GM23248 (cell line): ENCODE measurements at regions not wholly inside any gene's neighbourhood (a gene's known extent, or its start where the extent isn't known, plus 50 kb on each side); places are given as distances from the start of the nearest gene placed in this dataset.

Experiments used
- EZH2 ChIP-seq: fragments of 200-600 bp; sonication (generic); IDR thresholded peaks from 2 replicates; pipeline ENCODE4 v1.6.1; 2018; ENCODE audit warnings: antibody characterized with exemption, mild to moderate bottlenecking; ENCODE audit not compliant: insufficient read depth, poor library complexity, severe bottlenecking
- EZH2phosphoT487 ChIP-seq: fragments of 200-600 bp; sonication (generic); IDR thresholded peaks from 2 replicates; pipeline ENCODE4 v1.6.1; 2018; ENCODE audit warnings: antibody characterized with exemption, moderate library complexity, mild to moderate bottlenecking, low read depth; ENCODE audit not compliant: insufficient read depth

GRCh38 chrY:7722566-7722965 lies 811.0 kb upstream of the AMELY start:
- no peak for TF ChIP-seq EZH2phosphoT487
- TF ChIP-seq EZH2: no peak
